HG02870 (cell line): ENCODE measurements at regions not wholly inside any gene's neighbourhood (a gene's known extent, or its start where the extent isn't known, plus 50 kb on each side); places are given as distances from the start of the nearest gene placed in this dataset.

ENCODE experiments used
- ATAC-seq: cut with Tn5 transposase; IDR thresholded peaks from one replicate; pipeline ENCODE4 v1.9.1; 2021; ENCODE audit warnings: mild to moderate bottlenecking, moderate library complexity; ENCODE audit not compliant: unreplicated experiment

DNA sequence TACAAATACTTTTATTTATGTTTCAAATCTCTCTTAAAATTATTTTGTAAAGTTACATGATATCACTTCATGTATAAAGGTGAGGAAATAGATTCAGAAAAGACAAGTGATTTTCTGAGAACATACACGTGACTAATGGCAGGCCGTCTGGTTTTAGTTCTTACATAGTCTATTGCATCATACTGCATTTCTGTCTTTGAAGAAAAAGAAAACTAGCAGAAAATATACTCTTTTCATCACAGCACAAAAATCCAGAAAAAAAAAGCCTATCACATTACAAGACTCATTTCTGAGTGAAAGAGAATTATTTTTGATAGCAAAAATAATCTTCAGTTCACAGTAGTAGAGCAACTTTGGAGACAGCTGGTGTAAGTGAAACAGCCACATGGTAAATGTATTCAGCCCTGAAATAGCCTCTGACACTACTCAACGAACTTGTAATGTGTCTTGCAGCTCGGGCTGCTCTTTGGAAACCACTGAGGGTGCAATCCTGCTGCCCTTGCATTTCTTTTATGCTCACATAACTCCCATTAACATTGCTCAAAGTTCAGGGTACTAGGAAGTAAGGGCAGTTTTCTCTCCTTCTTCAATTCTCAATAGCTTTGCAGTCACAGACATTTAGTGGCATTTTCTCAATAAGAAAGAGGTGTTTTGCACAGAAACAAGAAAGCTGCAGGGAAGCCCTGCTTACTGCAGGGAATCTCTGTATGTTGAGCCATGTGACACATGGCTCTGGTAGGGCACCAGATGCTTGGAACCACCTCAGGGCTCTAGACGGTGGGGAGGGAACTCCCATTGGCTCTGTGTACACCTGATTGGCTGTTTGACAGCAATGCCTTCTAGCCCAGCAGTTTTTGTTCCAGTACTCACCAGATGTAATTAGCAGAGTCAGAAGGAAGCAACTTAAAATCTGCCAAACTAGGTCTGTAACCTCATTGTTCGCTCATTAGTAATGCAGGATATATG, 845.3 kb upstream of the PTPRD start:
- no peak for ATAC-seq

GRCh38 chr9:11469745-11470144, 856.9 kb upstream of the PTPRD start:
- no peak for ATAC-seq

- no peak for ATAC-seq
These were observed 858.5 kb upstream of the PTPRD start for GRCh38 chr9:11471321-11471720.

- no peak for ATAC-seq
These were observed 888.0 kb upstream of the PTPRD start for GRCh38 chr9:11500780-11501179.

- ATAC-seq, result no peak
These were observed 894.2 kb upstream of the PTPRD start for GRCh38 chr9:11506980-11507379.

DNA sequence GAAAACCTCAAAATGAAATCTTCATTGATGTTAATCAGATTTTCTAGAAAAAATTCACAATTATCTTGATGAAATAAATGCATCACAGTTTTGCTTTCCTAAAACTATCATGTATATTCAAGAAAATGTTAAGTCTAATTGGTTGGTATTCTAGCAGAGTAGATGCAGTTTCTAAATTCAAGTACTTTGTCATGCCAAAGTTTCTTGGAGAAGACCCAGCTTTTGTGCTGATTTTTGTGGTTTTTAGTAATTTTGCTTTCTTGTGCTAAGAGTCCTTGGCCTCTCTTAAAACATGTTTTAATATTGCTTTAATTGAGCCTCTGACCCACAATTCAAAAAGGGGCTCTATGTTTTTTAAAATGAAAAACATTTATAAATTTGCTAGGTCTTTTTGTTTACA, 924.8 kb upstream of the PTPRD start:
- ATAC-seq, result no peak

- ATAC-seq, result no peak
These were observed 930.0 kb upstream of the PTPRD start for GRCh38 chr9:11542781-11543180.

GRCh38 chr9:11546231-11546630, 933.4 kb upstream of the PTPRD start:
- no peak for ATAC-seq

DNA sequence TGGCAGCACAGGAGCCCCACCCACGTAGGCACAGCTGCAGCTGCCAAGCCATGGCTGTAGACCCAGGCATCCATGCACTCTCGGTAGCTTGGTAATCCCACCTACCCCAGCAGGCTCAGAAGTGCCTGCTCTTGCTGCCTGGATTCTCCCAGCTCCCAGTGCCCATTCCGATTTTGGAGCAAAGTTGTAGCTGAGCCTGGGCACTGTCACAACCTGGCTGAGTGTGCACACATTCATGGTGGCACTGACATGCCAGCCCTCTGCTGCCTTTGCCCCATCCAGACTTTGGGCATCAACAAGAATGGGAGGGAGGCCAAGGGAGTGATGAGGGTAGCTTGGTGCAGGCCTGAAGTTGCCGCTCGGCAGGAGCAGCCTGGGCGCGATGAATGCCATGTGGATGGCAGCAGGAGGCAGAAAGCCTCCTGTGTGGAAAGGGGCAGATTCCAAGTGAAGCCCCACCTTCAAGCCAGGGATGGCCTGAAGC, 936.6 kb upstream of the PTPRD start:
- no peak for ATAC-seq

DNA sequence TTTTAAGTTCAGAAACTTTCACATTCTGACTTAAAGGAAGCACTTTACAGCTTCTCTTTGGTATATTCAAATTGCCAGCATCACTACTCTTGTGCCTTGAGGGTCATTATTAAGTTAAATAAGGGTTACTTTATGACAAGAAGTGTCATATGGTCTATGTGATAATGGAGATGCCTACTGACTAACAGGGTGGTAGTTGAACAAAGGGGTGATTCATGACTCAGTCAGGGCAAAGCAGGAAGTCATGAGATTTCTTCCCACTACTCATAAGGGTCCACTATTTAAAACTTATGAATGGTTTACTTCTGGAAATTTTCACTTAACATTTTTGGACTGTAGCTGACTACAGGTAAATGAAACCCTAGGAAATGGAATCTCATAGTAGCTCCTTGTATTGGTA, 938.3 kb upstream of the PTPRD start:
- ATAC-seq, result no peak

- no peak for ATAC-seq
These were observed 945.2 kb upstream of the PTPRD start for GRCh38 chr9:11558043-11558442.

- no peak for ATAC-seq
These were observed 946.4 kb upstream of the PTPRD start for GRCh38 chr9:11559001-11559776.

DNA sequence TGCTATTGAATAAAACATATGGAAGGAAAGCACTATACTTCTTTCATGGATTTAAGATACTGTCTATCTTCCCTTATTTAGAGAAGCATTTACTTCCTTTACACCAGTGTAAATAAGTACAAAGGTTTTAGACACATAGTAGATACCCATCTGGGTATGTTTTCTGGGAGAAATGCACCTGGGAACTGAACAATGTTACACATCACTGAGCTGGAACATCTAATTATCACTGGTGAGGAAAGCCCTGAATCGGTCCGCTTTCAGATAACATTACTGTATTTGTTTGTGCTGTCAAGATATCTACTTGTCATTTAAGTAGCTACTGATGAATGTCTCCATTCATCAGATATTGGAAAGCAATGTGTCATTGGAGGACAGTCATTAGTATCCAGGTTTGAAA, 964.7 kb upstream of the PTPRD start:
- no peak for ATAC-seq

- no peak for ATAC-seq
These were observed 983.0 kb upstream of the PTPRD start for GRCh38 chr9:11595756-11596155.

- ATAC-seq, result no peak
These were observed 1005.5 kb upstream of the PTPRD start for GRCh38 chr9:11618241-11618805.

GRCh38 chr9:11632691-11633090, 1019.9 kb upstream of the PTPRD start:
- ATAC-seq, result no peak

- no peak for ATAC-seq
These were observed 1034.0 kb upstream of the PTPRD start for GRCh38 chr9:11646831-11647230.

DNA sequence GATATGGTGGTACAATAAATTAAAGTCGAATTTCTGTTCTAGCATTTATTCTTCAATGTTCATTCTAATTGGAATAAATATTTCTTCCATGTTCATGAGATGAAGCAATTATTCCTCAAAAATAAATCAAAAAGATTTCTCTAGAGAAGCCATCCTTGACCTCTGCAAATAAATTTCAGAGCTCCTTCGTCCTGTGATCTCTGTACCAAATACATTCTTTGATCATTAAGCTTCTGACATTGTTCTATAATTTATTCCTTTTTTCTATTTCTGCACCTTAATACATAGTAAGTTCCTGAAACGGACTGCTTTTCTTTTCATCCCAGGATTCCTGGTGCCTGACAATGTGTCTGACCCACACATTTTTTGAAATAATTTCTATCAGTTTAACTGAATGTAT, 1039.3 kb upstream of the TYRP1 start:
- no peak for ATAC-seq

DNA sequence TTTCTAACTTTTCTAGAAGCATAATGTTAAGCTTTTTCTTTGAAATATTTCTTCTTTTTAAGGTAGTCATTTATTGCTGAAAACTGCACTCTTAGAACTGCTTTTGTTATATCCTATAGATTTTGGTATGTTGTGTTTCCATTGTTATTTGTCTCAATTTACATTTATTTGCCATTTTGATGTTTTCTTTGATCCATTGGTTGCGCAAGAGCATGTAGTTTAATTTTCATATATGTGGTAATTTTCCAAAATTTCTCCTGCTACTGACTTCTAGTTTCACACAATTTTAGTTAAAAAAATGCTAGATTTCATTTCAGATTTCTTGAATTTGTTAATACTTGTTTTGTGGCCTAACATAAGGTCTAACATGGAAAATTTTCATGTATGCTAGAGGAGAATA, 1029.3 kb upstream of the TYRP1 start:
- ATAC-seq, result no peak

DNA sequence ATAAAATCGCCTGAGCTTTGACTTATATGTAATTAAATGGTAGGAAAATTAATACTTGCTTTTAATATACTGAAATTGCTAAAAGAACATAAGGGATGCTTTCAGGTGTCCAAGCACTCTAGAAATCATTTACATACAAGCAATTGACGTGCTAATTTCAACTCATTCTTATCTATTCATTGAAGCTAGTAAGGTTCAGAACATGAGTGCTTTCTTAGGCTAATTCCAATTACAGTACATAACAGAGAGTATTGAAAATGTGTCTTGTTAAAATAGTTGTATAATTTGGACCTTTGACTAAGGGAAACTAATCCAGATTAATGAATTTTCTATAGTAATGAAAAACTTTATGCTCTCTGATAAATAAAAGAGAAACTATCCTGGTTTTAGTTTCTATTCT, 1016.4 kb upstream of the TYRP1 start:
- ATAC-seq, result no peak

DNA sequence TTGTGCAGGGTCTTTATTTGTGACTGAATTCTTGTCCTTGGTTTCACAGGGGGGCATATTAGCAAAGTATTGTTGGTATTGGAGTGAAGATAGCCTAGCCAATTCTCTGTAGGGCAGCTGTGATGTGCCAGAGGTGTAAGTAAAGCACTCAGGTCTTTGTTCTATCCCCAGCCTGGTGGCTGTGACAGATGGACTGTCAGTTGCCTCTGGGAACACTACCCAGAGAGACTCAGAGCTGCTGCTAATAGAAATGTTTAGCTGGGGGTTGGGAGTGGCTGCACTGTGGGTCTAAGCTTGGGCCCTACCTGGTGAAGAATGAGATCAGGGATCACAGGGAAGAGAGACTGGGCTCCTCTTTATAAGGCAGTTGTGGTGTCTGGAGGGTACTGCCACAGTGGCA, 1006.5 kb upstream of the TYRP1 start:
- no peak for ATAC-seq

GRCh38 chr9:11697126-11697525, 996.1 kb upstream of the TYRP1 start:
- ATAC-seq, result no peak
